ENCODE measurements at regions not wholly inside any gene's neighbourhood (a gene's known extent, or its start where the extent isn't known, plus 50 kb on each side); places are given as distances from the start of the nearest gene placed in this dataset.
"Not testable (repeated sequence)": the region's sequence is repeated elsewhere in the genome, so short reads cannot be mapped to it uniquely, and the experiment has no call there.

DNA sequence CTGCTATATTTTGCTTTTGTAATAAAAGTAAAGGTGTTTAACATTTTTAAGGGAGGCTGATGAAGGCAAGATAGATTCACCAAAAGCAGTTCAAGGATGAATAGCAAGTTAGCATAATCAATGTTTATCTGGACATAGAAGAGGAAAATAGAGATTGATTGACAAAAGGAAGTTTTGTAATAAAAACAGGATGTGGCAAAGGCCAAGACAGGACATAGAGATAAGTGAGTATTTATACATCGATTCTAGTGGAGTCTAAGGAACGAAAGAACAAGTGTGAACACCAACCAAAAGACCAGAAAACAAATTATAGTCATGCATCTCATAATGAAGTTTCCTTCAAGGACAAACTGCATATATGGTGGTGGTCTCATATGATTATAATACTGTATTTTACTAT lies 123.8 kb downstream of the CCDC71L start:
- WGBS, 3 donors, result 23 to 73% (median 36%) methylated on average over 2 of the region's 2 CpGs
- H3K27ac ChIP-seq (ENCODE audit: low read depth, low read length), result no peak overlapping the region

DNA sequence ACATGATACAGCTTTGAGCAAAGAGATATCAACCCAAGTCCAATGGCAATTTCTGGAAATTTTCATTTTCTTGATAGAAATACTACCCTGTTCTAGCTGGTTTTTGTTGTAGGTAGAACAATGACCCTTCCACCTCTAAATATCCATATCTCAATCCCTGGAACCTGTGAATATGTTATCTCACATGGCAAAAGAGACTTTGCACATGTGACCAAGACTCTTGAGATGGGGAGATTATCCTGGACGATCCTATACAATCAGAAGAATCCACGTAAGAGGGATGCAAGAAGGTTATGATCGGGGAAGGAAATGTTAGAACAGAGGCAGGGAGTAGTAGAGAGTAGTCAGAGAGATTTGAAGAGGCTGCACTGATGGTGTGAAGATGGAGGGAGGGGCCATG lies 124.9 kb downstream of the CCDC71L start:
- 88 to 94% (median 92%) methylated on average over 3 of the region's 3 CpGs for WGBS, 3 donors
- no peak overlapping the region for H3K27ac ChIP-seq (ENCODE audit: low read depth, low read length)

DNA sequence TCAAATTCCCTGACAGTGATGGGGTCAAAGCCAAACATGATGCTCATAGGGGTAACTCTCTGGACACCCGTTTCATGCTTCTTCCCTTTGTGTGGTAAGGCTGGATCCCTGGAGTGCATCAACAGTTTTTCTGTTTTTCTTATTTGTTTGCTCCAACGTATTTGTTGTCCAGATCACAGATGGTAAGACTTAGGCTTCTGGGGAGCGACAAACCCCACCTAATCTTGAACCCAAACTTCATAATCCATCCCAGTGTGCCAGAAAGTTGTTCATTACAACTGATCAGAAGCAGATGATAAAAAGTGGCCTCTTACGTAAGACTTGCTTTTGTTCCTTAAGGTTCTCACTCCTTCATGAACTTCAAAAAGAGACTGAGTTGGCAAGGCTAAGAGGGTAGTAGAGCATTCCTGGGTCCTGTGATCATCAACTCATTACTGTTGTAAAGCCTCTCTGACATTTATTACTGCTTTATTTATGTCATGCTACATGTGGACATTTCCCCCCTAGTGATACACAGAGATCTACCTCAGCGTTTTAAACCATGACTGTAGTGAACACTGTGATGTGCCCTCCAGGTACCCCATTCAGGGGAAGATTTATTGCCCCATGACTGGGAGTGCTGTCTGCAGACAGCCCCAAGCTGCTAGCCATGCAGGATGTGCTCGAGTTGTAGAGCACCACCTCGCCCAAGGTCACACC lies 125.6 kb downstream of the CCDC71L start:
- H3K27ac ChIP-seq (ENCODE audit: low read depth, low read length), result no peak overlapping the region
- WGBS, 3 donors, result 73 to 87% (median 86%) methylated on average over 7 of the region's 7 CpGs

DNA sequence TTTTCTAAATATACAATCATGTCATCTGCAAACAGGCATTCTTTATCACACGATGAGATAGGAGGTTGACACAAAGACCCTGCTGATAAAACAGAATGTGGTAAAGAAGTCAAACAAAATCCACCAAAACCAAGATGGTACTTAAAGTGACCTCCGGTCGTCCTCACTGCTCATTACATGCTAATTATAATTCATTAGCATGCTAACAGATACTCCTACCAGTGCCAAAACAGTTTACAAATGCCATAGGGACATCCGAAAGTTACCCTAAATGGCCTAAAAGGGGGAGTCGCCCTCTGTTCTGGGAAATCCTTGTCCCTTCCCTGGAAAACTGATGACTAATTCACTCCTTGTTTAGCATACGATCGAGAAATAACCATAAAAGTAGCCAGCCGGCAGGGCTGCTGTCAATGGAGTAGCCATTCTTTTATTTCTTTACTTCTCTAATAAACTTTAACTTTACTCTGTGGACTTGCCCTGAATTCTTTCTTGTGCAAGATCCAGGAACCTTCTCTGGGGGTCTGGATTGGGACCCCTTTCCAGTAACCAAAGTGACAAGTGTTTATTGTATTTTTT lies 126.6 kb downstream of the CCDC71L start:
- no peak overlapping the region for H3K27ac ChIP-seq (ENCODE audit: low read depth, low read length)
- WGBS, 3 donors, result 53 to 82% (median 74%) methylated on average over 8 of the region's 8 CpGs

DNA sequence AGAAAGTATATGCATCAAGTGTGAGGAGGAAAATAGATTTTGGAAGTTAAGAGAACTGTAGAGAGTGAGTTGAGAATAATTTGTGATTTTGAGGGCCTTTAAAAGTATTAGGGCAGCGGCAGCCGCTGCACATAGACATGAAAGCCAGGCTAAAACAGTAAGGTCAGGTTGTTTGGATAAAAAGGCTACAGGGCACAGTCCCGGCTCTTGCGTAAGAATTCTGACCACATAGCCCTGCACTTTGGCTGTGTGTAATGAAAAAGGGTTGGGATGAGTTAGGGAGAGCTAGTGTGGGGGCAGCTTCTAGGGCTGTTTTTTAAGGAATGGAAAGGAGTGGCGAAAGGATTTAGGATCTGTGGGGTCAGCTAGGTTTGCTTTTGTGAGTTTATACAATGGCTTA lies 130.8 kb downstream of the CCDC71L start:
- WGBS, 3 donors, result 74 to 91% (median 75%) methylated on average over 5 of the region's 5 CpGs
- H3K27ac ChIP-seq (ENCODE audit: low read depth, low read length), result not testable (repeated sequence)

DNA sequence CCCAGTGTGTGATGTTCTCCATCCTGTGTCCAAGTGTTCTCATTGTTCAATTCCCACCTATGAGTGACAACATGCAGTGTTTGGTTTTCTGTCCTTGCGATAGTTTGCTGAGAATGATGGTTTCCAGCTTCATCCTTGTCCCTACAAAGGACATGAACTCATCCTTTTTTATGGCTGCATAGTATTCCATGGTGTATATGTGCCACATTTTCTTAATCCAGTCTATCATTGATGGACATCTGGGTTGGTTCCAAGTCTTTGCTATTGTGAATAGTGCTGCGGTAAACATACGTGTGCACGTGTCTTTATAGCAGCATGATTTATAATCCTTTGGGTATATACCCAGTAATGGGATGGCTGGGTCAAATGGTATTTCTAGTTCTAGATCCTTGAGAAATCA lies 134.3 kb downstream of the CCDC71L start:
- H3K27ac ChIP-seq (ENCODE audit: low read depth, low read length), result not testable (repeated sequence)
- WGBS, 3 donors, result 90 to 93% (median 92%) methylated on average over 4 of the region's 4 CpGs

DNA sequence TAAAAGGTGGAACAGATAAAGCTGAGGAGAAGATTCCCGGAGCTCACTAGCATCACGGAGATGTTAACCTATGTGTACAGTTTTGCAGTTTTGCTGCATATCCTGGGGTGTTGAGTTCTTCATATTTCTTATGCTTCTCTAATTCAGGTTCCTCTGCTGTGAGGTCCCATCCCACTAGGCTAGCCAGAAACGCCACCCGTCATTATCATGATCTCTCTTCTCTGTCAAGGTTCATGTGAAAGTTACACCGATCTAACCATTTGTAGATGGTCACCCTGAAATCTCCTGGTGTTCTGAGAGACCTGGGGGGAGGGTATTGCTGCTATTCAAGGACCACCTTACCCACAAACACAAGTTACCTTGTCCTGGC lies 136.3 kb downstream of the CCDC71L start:
- no peak overlapping the region for H3K27ac ChIP-seq (ENCODE audit: low read depth, low read length)
- WGBS, 3 donors, result 74 to 88% (median 84%) methylated on average over 5 of the region's 5 CpGs

DNA sequence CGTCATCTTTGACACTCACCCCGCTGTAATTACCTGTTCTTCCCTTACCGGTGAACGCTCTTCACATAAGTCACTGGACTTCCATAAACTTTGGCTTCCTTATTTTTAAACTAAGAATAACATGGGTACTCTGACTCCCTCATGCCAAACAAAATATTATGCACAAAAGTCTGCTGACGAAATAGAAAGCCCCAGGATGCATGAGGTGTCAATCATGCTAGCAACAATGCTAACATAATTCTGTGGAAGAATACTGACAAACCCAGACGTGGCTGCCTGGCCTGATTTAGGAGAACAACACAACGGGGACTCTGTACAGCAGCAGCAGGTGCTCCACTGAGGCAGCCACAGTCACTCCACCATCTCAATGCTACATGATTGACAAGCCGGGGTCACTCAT lies 137.5 kb downstream of the CCDC71L start:
- no peak overlapping the region for H3K27ac ChIP-seq (ENCODE audit: low read depth, low read length)
- WGBS, 3 donors, result 64 to 73% (median 69%) methylated on average over 8 of the region's 8 CpGs

DNA sequence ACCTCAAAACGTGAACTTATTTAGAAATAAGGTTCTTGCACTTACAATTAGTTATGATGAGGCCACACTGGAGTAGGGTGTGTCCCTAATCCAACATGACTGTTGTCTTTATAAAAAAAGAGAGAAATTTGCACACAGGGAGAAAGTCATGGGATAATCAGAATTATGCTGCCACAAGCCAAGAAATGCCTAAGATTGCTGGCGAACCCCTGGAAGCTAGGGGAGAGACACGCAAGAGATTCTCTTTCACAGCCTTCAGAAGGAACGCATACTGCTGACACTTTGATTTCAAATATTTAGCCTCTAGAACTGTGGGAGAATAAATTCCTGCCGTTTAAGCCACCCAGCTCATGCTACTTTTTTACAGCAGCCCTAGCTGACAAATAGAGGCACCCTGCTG lies 138.3 kb downstream of the CCDC71L start:
- WGBS, 3 donors, result 75 to 82% (median 82%) methylated on average over 5 of the region's 5 CpGs
- no peak overlapping the region for H3K27ac ChIP-seq (ENCODE audit: low read depth, low read length)

DNA sequence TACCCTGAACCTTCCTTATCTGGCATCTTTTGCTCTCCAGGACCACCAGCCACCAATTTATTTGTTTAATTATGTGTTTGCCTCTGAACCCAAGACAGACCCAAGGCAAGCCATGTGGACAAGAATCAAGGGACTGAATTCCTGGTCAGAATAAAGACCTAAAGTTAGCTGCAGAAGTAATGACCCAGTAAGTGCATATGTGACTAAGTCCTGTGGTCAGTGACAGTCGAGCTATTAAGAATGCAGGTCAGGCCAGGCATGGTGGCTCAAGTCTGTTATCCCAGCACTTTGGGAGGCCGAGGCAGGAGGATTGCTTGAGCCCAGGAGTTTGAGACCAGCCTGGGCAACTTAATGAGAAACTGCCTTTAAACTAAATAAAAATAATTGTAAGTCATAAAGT lies 139.4 kb downstream of the CCDC71L start:
- no peak overlapping the region for H3K27ac ChIP-seq (ENCODE audit: low read depth, low read length)
- WGBS, 3 donors, result 69 to 87% (median 85%) methylated on average over 2 of the region's 2 CpGs

DNA sequence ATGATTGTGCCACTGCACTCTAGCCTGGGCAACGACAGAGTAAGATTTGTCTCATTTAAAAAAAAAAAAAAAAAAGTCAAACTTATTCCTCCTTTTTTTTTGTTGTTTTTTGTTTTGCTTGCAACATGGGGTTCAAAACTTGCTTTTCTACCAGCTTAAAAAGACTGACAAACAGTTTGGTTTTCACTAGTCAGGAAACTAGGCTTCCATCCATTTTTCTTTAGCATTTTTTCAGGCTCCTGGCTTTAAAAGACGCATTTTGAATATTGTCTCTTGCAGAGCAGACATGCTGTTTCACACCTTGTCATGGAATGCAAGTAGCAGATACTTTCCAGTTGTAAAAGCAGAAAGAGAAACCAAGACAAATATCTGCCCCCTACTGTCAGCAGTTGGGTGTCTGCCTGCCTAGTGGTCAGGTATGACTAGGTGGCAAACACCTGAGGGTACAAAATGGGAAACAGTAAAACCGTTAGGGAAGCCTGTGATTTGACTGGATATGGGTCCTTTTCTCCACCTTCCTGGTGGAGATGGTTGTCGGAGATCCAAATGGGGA lies 139.9 kb downstream of the CCDC71L start:
- no peak overlapping the region for H3K27ac ChIP-seq (ENCODE audit: low read depth, low read length)
- 74 to 80% (median 79%) methylated on average over 4 of the region's 4 CpGs for WGBS, 3 donors

DNA sequence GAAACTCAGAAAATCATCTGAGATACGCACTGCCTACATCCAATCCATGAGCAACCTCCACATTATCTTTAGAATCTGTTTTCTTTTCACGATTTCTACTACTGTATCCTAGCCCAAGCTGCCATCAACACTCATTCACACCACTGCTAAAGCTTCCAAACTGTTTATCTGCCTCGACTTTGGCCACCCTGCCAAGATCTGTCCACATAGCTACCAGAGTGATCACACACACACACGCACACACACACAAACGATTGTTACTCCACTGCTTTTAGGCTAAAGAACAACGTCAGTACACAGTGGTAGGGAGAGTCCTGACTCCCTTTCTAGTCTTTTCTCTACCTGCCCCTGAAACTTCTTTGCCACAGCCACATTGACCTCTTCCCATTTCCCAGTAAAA lies 142.0 kb downstream of the CCDC71L start:
- no peak overlapping the region for H3K27ac ChIP-seq (ENCODE audit: low read depth, low read length)
- 57 to 80% (median 79%) methylated on average over 6 of the region's 6 CpGs for WGBS, 3 donors

DNA sequence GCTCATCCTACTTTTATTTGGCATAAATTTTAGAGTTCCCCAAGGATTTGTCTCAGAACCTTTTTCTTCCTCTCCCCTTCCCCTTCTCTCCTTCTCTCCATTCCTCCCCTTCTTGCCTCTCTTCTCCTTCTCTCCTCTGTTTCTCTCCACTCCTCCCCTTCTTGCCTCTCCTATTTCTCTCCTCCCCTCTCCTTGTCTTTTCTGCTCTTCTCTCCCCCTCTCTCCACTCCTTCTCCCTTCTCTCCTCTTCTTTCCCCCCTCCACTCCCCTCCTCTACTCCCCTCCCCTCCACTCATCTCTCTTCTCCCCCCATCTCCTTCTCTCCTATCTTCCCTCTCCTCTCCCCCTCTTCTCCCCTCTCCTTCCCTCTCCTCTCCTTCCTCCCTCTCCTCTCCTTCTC lies 142.7 kb downstream of the CCDC71L start:
- H3K27ac ChIP-seq (ENCODE audit: low read depth, low read length), result no peak overlapping the region

DNA sequence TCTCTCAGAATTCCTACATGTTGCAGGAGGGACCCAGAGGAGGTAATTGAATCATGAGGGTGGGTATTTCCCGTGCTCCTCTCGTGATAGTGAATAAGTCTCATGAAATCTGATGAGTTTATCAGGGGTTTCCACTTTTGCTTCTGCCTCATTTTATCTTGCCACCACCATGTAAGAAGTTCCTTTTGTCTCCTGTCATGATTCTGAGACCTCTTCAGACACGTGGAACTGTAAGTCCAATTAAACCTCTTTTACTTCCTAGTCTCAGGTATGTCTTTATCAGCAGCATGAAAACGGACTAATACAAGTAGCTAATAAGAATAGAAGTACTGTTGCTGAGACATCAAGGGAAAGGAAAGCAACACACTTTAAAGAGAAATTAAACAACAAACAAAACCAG lies 143.4 kb downstream of the CCDC71L start:
- WGBS, 3 donors, result 58 to 85% (median 83%) methylated on average over 4 of the region's 4 CpGs
- no peak overlapping the region for H3K27ac ChIP-seq (ENCODE audit: low read depth, low read length)

DNA sequence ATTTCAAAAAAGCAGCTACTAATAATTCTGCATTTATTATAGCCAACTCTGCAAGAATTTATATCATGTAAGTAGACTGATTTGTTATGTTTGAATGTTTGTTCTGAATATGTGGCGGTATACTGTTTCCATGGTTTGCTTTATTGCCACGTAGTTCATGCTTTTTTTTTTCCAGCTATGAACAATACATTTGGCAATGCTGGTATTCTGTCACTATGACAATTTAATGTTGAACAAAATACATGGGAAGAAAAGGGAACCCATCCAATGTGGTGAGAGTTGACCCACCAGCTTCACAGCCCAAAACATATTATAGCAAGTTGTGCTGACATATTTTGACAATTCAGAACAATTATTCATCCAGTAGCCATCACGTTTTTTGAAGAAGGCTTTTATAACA lies 145.6 kb downstream of the CCDC71L start:
- H3K27ac ChIP-seq (ENCODE audit: low read depth, low read length), result no peak overlapping the region
- 66 to 68% (median 67%) methylated on average over 3 of the region's 3 CpGs for WGBS, 3 donors

DNA sequence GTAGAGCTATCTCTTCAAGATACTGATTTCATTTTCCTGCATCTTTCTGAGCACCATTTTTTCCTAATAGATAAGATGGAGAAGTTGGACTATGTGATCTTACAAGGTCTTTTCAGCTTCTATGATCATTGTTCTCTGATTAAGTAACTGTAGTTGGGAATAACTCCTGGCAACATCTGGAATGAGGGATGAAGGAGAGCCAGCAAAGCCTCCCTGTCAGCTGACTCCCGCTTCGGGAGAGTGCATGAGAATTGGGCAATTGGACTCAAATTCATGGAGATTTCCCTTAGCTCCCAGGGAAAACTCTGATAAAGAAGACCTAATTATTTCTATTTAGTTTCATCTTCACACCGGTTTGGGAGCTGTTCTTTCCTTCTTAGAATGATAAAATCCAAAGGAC lies 146.1 kb downstream of the CCDC71L start:
- H3K27ac ChIP-seq (ENCODE audit: low read depth, low read length), result no peak overlapping the region
- 51 to 79% (median 62%) methylated on average over 3 of the region's 3 CpGs for WGBS, 3 donors

DNA sequence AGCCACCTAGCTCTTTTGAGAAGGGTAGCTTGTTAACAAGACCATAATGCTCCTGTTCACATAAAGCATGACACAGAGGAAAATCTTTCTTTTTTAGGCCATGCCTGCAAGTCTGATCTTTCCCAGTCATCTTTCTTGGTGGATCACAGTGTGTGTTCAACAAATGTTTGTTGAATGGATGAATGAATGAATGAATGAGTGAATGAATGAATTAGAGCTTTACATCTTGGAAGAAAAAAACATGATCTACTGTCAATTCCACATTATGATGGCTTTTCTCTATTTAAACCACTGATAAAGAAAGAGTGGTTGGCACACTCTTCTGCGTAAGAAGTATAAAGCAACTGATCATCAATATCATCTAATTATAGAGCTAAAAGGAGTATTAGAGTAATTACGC lies 148.7 kb downstream of the CCDC71L start:
- H3K27ac ChIP-seq (ENCODE audit: low read depth, low read length), result no peak overlapping the region
- WGBS, 3 donors, result 97 to 98% (median 98%) methylated on average over 2 of the region's 2 CpGs

DNA sequence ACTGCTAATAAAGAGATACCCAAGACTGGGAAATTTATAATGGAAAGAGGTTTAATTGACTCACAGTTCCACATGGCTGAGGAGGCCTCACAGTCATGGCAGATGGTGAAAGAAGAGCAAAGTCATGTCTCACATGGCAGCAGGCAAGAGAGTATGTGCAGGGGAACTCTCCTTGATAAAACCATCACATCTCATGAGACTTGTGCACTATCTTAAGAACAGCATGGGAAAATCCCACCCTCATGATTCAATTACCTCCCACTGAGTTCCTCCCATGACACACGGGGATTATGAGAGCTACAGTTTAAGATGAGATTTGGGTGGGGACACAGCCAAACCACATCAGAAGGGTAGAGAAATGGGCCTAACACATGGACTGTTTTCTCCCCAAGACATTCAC lies 156.3 kb downstream of the CCDC71L start:
- 47 to 87% (median 63%) methylated on average over 1 of the region's 1 CpG for WGBS, 3 donors
- H3K27ac ChIP-seq (ENCODE audit: low read depth, low read length), result no peak overlapping the region

DNA sequence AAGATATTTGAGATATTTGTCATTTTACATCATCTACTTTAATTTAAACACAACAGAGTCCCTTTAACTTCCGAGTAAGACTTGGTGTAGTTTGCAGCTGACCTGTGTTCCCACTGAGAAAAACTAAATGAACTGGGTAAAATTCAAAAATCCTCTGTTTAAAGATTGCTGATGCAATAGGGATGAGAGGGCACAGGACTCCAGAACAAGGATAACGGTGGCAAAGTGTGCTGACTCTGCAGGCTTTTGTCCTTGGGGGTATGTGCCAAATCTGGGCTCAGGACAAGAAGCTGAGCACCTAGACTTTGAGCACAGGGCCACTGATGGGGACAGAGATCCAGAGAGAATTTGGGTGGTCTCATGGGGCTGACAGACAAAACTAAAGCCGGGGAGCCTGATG lies 156.8 kb downstream of the CCDC71L start:
- whole genome bisulfite sequencing, 3 donors, result 76 to 79% (median 77%) methylated on average over 3 of the region's 3 CpGs
- no peak overlapping the region for H3K27ac ChIP-seq (ENCODE audit: low read depth, low read length)

DNA sequence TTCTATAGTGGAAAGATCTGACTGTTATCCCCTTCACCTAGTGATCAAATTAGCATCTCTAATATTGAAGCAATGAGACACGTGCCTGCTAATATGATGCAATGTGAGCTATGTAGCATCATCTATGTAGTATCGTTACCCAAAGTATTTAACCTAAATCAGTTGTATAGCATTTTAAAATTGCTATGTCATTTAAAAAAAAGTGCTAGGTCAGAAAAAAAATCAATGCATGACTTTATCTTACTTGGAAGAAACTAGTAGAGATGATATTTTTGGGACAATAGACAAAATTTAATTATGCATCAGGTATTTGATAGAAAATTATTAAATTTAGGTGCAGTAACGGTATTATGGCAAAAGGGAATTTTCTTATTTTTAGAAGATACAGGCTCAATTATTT lies 157.3 kb downstream of the CCDC71L start:
- WGBS, 3 donors, result 88 to 92% (median 91%) methylated on average over 3 of the region's 3 CpGs
- no peak overlapping the region for H3K27ac ChIP-seq (ENCODE audit: low read depth, low read length)
